NCI-H2029 treated with DMSO at 0.1 percent for 48 hours (cell line): ENCODE measurements at regions not wholly inside any gene's neighbourhood (a gene's known extent, or its start where the extent isn't known, plus 50 kb on each side); places are given as distances from the start of the nearest gene placed in this dataset.
A peak's percentile ranks its signal among the peaks of the same experiment; 100 is the strongest.

ENCODE experiments used
- DNase-seq: peaks from one replicate; lab custom pipeline; 2025; lab: John Stamatoyannopoulos, UW

DNA sequence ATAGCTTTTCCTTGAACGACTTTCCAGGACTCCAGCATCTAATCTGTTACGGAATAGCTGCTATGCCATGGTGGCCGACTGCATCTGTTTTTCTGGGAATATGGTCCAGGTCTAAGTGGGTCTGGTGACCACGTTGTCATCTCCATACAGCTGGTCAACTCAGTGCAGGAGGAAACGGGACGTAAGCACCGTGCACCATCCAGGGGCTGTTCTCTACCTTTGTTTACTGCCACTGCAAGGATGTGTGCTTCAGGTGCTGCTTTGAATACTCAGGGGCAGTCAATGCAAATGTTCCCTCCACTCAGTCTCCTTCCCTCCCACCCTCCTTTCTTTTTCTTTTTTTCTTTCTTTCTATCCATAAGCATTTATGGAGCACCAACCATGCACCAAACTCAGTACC, 648.2 kb downstream of the VRK1 start:
- DNase-seq, result no peak

DNA sequence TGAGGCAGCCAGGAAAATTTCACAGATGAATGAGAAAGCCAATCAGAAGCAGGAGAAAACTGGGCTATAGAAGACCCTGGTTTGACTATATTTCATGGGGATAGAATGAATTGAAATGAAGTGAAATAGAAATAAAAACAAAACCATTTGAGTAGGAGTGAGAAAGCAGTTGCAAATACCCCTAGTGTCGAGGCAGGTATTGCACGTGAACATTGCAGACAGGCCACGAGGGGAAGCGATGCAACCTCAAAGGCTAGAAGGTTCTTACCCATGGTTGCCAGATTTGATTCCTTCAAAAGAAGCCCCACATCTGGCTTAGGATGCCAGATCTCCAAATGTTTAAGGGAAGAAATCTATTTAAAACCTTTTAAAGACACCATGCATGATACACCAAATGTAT, 648.9 kb downstream of the VRK1 start:
- DNase-seq, result no peak

DNA sequence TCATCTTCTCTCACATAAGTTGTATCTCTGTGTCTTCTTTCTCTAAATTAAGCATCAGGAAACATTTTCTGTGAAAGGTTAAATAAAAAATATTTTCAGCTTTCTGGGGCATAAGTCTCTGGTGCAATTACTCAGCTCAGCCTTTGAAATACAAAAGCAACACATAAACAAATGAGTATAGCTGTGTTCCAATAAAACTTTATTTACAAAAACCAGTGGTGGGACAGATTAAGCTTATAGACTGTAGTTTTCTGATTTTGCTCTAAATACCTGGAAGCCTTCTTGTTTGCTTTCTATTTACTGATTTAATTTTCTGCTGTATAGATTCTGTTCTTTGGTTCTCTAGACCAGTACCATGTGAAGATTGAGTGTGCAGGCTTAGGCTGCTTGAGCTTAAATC, 655.1 kb downstream of the VRK1 start:
- no peak for DNase-seq

DNA sequence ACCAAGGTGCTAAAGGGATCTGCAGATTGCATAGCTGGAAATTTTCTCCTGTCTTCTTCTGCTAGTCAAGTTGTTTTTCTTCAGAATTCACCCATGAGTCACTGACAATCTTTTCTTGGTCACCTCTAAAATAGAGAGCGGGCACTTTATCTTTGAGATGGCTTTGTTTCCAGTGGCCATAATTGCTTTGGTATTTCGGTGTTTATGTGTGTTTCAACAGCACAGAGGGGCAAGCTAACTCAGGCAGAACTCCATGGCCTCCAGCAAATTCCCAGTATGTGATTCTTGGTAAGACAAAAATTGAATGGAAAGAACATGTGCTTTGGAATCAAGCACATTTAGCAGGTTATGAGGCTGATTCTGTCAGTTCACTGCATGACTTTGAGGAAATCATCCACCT, 656.8 kb downstream of the VRK1 start:
- DNase-seq, result no peak

- DNase-seq, result no peak
These were observed 659.3 kb downstream of the VRK1 start for GRCh38 chr14:97456462-97456861.

- DNase-seq, result no peak
These were observed 659.8 kb downstream of the VRK1 start for GRCh38 chr14:97456958-97457357.

DNA sequence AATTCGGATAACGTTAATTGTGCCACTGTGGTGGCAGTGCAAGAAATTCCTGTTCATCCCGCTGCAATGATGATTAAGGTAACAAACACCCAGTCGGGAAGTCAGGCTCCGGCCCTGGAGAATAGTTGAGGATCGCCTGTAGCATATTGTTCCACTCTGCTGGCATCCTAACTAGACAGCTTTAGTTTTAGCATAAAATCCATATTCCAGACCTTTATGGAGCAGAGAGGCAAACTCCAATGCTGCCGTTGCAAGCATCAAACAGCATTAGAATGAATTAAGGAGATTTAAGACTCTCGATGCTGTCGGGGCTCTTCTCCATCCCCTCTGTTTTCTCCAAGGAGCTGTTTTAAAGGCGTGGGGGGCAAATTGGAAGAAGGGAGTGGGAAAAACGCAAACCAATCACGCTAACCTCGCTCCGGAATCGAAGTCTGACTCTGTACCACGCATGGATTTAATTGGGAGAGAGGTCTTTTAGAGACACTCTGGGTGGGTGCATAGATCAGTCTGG, 660.4 kb downstream of the VRK1 start:
- no peak for DNase-seq

DNA sequence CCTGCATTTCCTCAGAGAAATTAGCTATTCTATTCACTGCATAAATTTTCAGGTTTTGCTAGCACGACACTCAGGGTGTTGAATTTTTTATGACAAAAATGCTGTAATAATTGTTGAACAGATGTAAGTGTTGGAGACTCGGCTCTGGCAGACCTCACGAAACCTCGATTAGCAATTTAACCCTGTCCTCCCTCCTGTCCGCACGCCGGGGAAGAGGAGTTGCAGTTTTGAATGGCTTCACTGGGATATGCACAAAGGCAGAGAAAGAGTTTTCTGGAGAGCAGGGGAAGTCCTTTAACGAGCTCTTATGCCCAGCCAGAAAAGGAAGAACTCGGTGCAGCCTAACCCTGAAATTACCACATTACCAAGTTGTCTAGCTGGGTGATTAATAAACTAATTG, 661.1 kb downstream of the VRK1 start:
- DNase-seq, result no peak

DNA sequence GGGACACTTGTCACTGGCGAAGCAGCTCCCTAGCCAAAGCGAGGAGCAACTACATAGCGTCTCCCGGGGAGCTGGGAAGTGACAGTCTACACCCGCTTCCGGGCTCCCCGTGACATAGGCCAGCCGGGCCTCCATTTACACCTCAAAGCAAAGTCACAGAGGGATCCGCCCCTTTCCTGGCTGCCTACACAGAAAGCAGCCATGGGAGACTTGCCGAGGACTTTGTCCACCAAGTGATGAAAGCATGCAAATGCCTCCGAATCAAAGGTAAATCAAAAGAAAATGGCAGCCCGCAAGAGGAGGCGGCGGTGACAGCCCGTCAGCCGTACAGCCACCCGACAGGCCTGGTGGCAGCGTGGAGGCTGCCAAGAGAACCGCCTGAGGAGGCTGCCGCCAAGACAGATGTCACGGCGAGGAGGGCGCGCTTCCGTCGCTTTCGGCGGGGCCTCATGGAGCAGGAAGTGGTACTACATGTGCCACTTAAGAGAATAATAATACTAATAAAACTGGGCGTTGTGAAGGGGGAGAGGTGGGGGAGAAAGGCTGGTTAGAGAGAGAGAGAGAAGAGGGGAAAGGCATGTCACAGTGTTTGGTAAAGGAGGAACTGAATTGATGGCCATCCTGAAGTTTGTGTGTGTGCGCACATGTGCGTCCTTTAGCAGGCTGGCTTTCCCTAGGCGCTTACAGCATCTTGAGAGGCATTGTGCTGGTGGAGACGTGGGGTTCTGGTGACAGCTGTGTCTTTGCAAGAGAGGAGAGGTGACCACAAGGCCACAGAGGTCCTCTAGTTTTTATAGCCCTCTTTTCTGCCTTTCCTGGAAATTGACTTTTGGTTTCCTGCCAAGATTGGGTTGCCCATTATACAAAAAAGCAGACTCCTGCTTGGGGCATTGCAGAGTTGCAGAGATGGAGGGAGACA, 661.7 kb downstream of the VRK1 start:
- peak; percentile 20 for DNase-seq

GRCh38 chr14:97462081-97462480, 664.9 kb downstream of the VRK1 start:
- no peak for DNase-seq

DNA sequence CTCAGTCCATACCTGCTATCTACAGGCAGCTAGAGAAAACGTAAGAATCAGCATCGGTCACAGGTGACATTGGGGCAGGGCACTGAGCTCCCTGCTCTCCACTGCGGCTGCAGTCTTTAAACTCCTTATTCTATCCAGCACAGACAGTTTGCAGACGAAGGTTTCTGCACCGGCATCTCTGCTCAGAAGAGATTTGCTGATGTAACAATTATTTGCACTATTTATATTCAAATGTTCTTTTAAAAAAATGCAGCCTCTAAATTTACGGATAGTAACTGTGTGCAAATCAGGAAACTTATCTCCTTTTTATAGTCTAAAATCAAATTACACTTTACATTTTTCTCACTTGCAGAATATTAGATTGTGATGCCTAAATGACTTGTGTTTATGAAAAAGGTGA, 671.0 kb downstream of the VRK1 start:
- no peak for DNase-seq

- DNase-seq, result no peak
These were observed 680.2 kb downstream of the VRK1 start for GRCh38 chr14:97477353-97477752.

DNA sequence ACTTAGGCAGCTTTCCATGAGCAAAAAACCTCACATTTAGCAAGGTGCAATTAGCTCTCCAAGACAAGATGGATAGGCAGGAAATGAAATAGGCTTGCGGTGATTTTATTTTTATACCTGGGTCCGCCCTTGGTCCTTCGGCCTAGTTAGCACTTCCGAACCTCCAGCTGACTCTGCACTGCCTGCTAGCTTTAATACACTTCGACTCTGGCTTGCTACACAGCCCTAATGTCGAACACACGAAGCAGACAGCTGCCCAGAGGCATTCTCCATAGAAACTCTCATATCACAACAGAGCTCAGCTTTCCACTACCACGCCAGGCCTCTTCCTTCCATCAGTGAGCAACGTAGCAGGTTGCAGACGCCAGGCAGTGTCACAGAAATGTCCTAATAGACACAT, 688.0 kb downstream of the VRK1 start:
- DNase-seq, result no peak

- DNase-seq, result no peak
These were observed 689.5 kb downstream of the VRK1 start for GRCh38 chr14:97486601-97487120.

DNA sequence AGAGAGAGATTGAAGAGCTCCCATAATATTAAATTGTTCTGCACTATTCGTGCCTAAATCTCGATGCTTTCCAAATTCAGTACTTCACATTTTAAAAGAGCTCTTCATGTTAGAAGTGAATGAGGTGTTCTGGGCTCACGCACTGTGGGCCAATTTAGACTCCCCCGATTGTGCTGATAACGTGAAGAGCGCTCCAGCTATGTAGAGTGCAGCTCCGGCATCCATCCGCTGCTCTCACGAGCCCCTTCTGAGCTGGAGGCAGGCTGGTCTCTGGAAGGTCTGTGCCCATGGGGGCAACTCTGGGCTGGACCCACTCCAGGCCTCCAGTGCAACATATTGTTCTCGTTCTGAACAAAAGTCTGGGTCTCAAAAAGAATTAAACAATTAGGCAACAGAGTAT, 692.6 kb downstream of the VRK1 start:
- no peak for DNase-seq

DNA sequence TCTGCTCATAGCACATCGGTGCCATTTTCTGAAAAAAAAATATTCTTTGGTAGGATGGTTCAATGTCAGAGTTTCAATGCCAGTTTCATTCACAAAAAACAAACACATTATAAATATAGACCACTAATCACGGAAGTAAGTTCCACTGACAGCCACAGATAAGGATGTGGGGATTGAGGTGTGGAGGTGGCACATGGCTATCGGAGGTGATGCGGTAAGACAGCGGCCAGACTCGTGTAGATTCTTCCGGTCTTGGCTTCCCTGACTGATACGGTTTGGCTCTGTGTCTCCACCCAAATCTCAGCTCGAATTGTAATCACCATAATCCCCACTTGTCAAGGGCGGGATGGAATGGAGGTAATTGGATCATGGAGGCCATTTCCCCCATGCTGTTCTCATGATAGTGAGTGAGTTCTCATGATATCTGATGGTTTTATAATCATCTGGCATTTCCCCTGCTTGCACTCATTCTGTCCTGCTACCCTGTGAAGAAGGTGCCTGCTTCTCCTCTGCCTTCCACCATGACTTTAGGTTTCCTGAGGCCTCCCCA, 693.4 kb downstream of the VRK1 start:
- no peak for DNase-seq

DNA sequence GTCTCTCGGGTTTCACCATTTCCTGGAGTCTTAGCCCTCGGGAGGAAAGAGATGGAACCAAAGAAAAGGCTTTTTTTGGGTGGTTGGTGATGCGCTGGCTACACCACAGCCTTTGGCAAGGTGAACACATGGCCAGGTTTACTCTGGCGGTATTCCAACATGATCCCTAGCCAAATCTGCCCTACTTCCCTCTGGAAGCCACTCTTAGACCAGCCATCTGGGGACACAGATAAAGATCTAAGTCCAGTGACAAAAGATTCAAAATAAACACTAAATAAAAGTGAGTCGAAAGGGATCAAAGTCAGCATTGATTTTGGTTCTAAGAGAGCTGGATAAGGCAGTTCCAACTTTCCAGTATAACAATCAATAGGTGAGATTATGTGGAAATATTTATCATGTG, 694.5 kb downstream of the VRK1 start:
- DNase-seq, result peak; percentile 29

GRCh38 chr14:97499790-97500481, 702.8 kb downstream of the VRK1 start:
- no peak for DNase-seq

DNA sequence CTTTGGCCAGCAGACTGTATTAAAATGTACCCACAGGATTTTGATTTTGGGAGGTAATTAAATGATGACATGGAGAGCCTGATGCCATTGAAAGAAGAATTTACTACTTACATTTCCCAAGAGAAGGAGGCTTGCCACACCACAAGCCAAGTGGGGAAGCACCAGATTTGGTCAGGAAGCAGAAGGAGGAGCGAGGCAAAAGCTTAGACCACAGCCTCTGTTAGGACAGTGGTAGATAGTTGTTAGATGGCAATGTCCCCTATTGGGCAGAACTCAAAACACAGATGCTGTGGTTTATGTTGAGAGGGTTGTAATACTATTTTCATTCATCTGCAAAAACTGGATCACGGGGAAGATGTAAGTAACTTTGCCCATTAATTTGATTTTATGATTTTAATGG, 709.4 kb downstream of the VRK1 start:
- no peak for DNase-seq

DNA sequence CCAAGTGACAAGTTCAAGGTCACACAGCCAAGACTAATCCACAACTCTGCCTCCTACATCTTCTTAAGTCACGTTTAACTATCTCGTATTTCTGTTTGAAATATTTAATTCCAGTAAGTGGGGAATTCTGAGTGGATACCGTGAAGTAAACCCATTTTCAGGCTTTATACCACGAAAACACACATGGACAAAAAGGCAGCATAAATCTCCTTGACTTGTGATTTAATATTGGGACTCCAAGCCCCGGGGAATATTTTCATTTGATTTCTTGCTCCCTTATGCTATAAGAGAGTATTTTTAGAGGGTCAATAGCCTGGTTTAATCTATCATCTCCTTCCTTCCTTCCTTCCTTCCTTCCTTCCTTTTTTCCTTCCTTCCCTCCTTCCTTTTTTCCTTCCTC, 716.7 kb downstream of the VRK1 start:
- DNase-seq, result no peak

- DNase-seq, result no peak
These were observed 720.5 kb downstream of the VRK1 start for GRCh38 chr14:97517566-97518234.

GRCh38 chr14:97523936-97524335, 726.8 kb downstream of the VRK1 start:
- no peak for DNase-seq
